Osteoblast (primary cell): ENCODE measurements at regions not wholly inside any gene's neighbourhood (a gene's known extent, or its start where the extent isn't known, plus 50 kb on each side); places are given as distances from the start of the nearest gene placed in this dataset.

Source experiments
- DNase-seq: peaks from one replicate; pipeline ENCODE4 v3.0.0; 2011; ENCODE audit warnings: low spot score, mixed read lengths; ENCODE audit not compliant: insufficient read length; ENCODE audit errors: missing footprints
- H2AFZ ChIP-seq: 2 replicates; pipeline ENCODE4 v1.6.0; 2011; ENCODE audit warnings: mild to moderate bottlenecking, low read length
- H3K27ac ChIP-seq: 2 replicates; pipeline ENCODE4 v1.5.1; 2011; ENCODE audit warnings: mild to moderate bottlenecking, low read depth, low read length, moderate library complexity
- H3K27me3 ChIP-seq: 2 replicates; pipeline ENCODE4 v1.6.0; 2012; ENCODE audit warnings: mild to moderate bottlenecking, control low read depth, inconsistent platforms, low read length, moderate library complexity; ENCODE audit not compliant: insufficient read depth
- H3K36me3 ChIP-seq: 2 replicates; pipeline ENCODE4 v1.5.1; 2011; ENCODE audit warnings: mild to moderate bottlenecking, low read length, control low read depth, moderate library complexity; ENCODE audit not compliant: insufficient read depth
- H3K4me1 ChIP-seq: 2 replicates; pipeline ENCODE4 v1.5.1; 2011; ENCODE audit warnings: mild to moderate bottlenecking, low read length, control low read depth, moderate library complexity; ENCODE audit not compliant: insufficient read depth
- H3K4me2 ChIP-seq: 2 replicates; pipeline ENCODE4 v1.6.0; 2011; ENCODE audit warnings: mild to moderate bottlenecking, low read length; ENCODE audit not compliant: insufficient read depth
- H3K4me3 ChIP-seq: fragments of 200-600 bp; sonication (generic); 3 replicates; pipeline ENCODE4 v1.5.1; 2012; ENCODE audit warnings: mild to moderate bottlenecking, low read length, inconsistent platforms; ENCODE audit not compliant: insufficient read depth
- H3K79me2 ChIP-seq: 2 replicates; pipeline ENCODE4 v1.6.0; 2012; ENCODE audit warnings: mild to moderate bottlenecking, low read length, control low read depth, inconsistent platforms; ENCODE audit not compliant: insufficient read depth
- H3K9me3 ChIP-seq: 2 replicates; pipeline ENCODE4 v1.5.1; 2011; ENCODE audit warnings: low read depth, low read length, control low read depth
- H4K20me1 ChIP-seq: 2 replicates; pipeline ENCODE4 v1.6.0; 2012; ENCODE audit warnings: mild to moderate bottlenecking, low read length, control low read depth; ENCODE audit not compliant: insufficient read depth
- CTCF ChIP-seq: IDR thresholded peaks from 2 replicates; pipeline ENCODE4 v1.5.1; 2011; ENCODE audit warnings: mild to moderate bottlenecking, low read depth, low read length, moderate library complexity; ENCODE audit errors: extremely low read depth

- Histone ChIP-seq H2AFZ (no peak overlapping the region), H4K20me1 (no peaks in the 10 kb centered on the region), H3K27ac (no peak overlapping the region), H3K4me2 (no peak overlapping the region), H3K4me3 (no peak overlapping the region), H3K27me3 (no peaks in the 10 kb centered on the region), H3K36me3 (no peaks in the 10 kb centered on the region), H3K9me3 (no peaks in the 10 kb centered on the region), H3K4me1 (peaks cover 21% of the 10 kb centered on the region), H3K79me2 (no peaks in the 10 kb centered on the region)
- TF ChIP-seq CTCF = no peak
- no peak for DNase-seq
Measured at GRCh38 chr5:125278711-125279110, 532.3 kb upstream of the ZNF608 start.

- no peak for TF ChIP-seq CTCF
- no peak overlapping the region for H2AFZ ChIP-seq
- no peak overlapping the region for H3K4me3 ChIP-seq
- H3K4me2 ChIP-seq = no peak overlapping the region
- no peaks in the 10 kb centered on the region for H3K79me2 ChIP-seq
- H3K27me3 ChIP-seq = no peaks in the 10 kb centered on the region
- H3K4me1 ChIP-seq = peaks cover 11% of the 10 kb centered on the region
- H3K9me3 ChIP-seq = no peaks in the 10 kb centered on the region
- H4K20me1 ChIP-seq = no peaks in the 10 kb centered on the region
- H3K27ac ChIP-seq = no peak overlapping the region
- no peaks in the 10 kb centered on the region for H3K36me3 ChIP-seq
- no peak for DNase-seq
Measured at GRCh38 chr5:125281667-125282066, 535.2 kb upstream of the ZNF608 start.

- no peak overlapping the region for H3K27ac ChIP-seq
- no peaks in the 10 kb centered on the region for H3K9me3 ChIP-seq
- TF ChIP-seq CTCF = no peak
- H4K20me1 ChIP-seq = no peaks in the 10 kb centered on the region
- no peaks in the 10 kb centered on the region for H3K36me3 ChIP-seq
- H2AFZ ChIP-seq = no peak overlapping the region
- H3K27me3 ChIP-seq = no peaks in the 10 kb centered on the region
- H3K79me2 ChIP-seq = no peaks in the 10 kb centered on the region
- no peak for DNase-seq
- no peak overlapping the region for H3K4me2 ChIP-seq
- H3K4me3 ChIP-seq = no peak overlapping the region
- no peaks in the 10 kb centered on the region for H3K4me1 ChIP-seq
Measured at GRCh38 chr5:125283372-125283771, 536.9 kb upstream of the ZNF608 start.

- TF ChIP-seq CTCF = no peak
- H2AFZ ChIP-seq = no peak overlapping the region
- H4K20me1 ChIP-seq = no peaks in the 10 kb centered on the region
- H3K4me2 ChIP-seq = no peak overlapping the region
- no peaks in the 10 kb centered on the region for H3K79me2 ChIP-seq
- H3K4me1 ChIP-seq = no peaks in the 10 kb centered on the region
- H3K9me3 ChIP-seq = no peaks in the 10 kb centered on the region
- H3K27me3 ChIP-seq = no peaks in the 10 kb centered on the region
- no peak for DNase-seq
- no peak overlapping the region for H3K4me3 ChIP-seq
- H3K36me3 ChIP-seq = no peaks in the 10 kb centered on the region
- no peak overlapping the region for H3K27ac ChIP-seq
Measured at GRCh38 chr5:125286271-125286670, 539.8 kb upstream of the ZNF608 start.
